IMR-90 (cell line): ENCODE measurements at regions not wholly inside any gene's neighbourhood (a gene's known extent, or its start where the extent isn't known, plus 50 kb on each side); places are given as distances from the start of the nearest gene placed in this dataset.

Experiments used
- ATAC-seq: fragments of 200-7000 bp; cut with Tn5 transposase; 2 replicates; pipeline ENCODE4 v1.9.1; 2020; ENCODE audit warnings: low read depth, mild to moderate bottlenecking, moderate library complexity
- BruUV-seq: library from RNA; stranded (reverse); fragments of 400-500 nt; replicated peaks from 2 replicates; lab custom pipeline; 2021; lab: Mats Ljungman, UMichigan
- CTCF ChIA-PET: fragments of 300-600 bp; formaldehyde crosslinking; extraction: SDS; loops from one replicate; lab custom pipeline; 2021; ENCODE audit warnings: antibody characterized with exemption; lab: Yijun Ruan, JAX
- POLR2A ChIA-PET: fragments of 300-600 bp; sonication (Branson Sonifier 250); formaldehyde crosslinking; loops from one replicate; lab custom pipeline; 2022; ENCODE audit warnings: antibody characterized with exemption; ENCODE audit not compliant: unreplicated experiment; lab: Charles Lee
- DNase-seq: peaks from one replicate; pipeline ENCODE4 v3.0.0; 2013
- H2AFZ ChIP-seq: replicated peaks from 2 replicates; pipeline ENCODE3; 2013; ENCODE audit warnings: low read length, mild to moderate bottlenecking; ENCODE audit not compliant: poor library complexity
- H2AK5ac ChIP-seq: 2 replicates; pipeline ENCODE4 v1.6.1; 2013; ENCODE audit warnings: low read depth, low read length, inconsistent platforms
- H2AK9ac ChIP-seq: replicated peaks from 2 replicates; pipeline ENCODE3; 2013; ENCODE audit warnings: mild to moderate bottlenecking, low read depth, low read length, moderate library complexity; ENCODE audit not compliant: poor library complexity
- H2BK120ac ChIP-seq: 2 replicates; pipeline ENCODE4 v1.6.1; 2013; ENCODE audit warnings: low read depth, low read length, inconsistent platforms
- H2BK15ac ChIP-seq: 3 replicates; pipeline ENCODE4 v1.6.1; 2013; ENCODE audit warnings: low read depth, low read length, inconsistent platforms
- H2BK20ac ChIP-seq: 2 replicates; pipeline ENCODE4 v1.6.1; 2013; ENCODE audit warnings: low read depth, mild to moderate bottlenecking, inconsistent platforms, low read length, moderate library complexity
- H2BK5ac ChIP-seq: 2 replicates; pipeline ENCODE4 v1.6.1; 2013; ENCODE audit warnings: mild to moderate bottlenecking, low read depth, low read length, inconsistent platforms; ENCODE audit not compliant: poor library complexity, severe bottlenecking
- H3K14ac ChIP-seq: replicated peaks from 2 replicates; pipeline ENCODE4 v1.6.1; 2013; ENCODE audit warnings: low read depth, low read length, inconsistent platforms
- H3K18ac ChIP-seq: 2 replicates; pipeline ENCODE4 v1.6.1; 2013; ENCODE audit warnings: low read depth, low read length, control low read depth
- H3K23ac ChIP-seq: 2 replicates; pipeline ENCODE4 v1.6.1; 2013; ENCODE audit warnings: low read depth, low read length, inconsistent platforms
- H3K27ac ChIP-seq: 2 replicates; pipeline ENCODE4 v1.5.1; 2013; ENCODE audit warnings: mild to moderate bottlenecking, control low read depth, low read length; ENCODE audit not compliant: insufficient read depth
- H3K27me3 ChIP-seq: 2 replicates; pipeline ENCODE4 v1.6.1; 2013; ENCODE audit warnings: low read length; ENCODE audit not compliant: control insufficient read depth, insufficient read depth
- H3K36me3 ChIP-seq: 2 replicates; pipeline ENCODE4 v1.6.1; 2013; ENCODE audit warnings: low read length, mixed read lengths; ENCODE audit not compliant: control insufficient read depth, insufficient read depth
- H3K4ac ChIP-seq: 2 replicates; pipeline ENCODE4 v1.6.1; 2013; ENCODE audit warnings: low read depth, low read length, inconsistent platforms
- H3K4me1 ChIP-seq: 2 replicates; pipeline ENCODE4 v1.6.1; 2013; ENCODE audit warnings: low read length, mixed read lengths; ENCODE audit not compliant: control insufficient read depth, insufficient read depth
- H3K4me2 ChIP-seq: 2 replicates; pipeline ENCODE4 v1.6.1; 2013; ENCODE audit warnings: low read depth, mild to moderate bottlenecking, control low read depth, low read length, moderate library complexity
- H3K4me3 ChIP-seq: 2 replicates; pipeline ENCODE4 v1.5.1; 2013; ENCODE audit warnings: low read depth, mild to moderate bottlenecking, control low read depth, low read length, moderate library complexity; ENCODE audit not compliant: insufficient read depth
- H3K56ac ChIP-seq: 2 replicates; pipeline ENCODE4 v1.6.1; 2013; ENCODE audit warnings: low read length, inconsistent platforms; ENCODE audit not compliant: insufficient read depth; ENCODE audit errors: extremely low read depth
- H3K79me1 ChIP-seq, 2 experiments: 2 replicates each; pipeline ENCODE4 v1.6.1; 2013; ENCODE audit warnings: low read length in 2 of 2, inconsistent platforms in 1 of 2, low read depth in 1 of 2
- H3K9ac ChIP-seq: 2 replicates; pipeline ENCODE4 v1.6.1; 2013; ENCODE audit warnings: low read depth, low read length, control low read depth
- H3K9me1 ChIP-seq: 2 replicates; pipeline ENCODE4 v1.6.1; 2013; ENCODE audit warnings: low read length, inconsistent platforms; ENCODE audit not compliant: insufficient read depth
- H3K9me3 ChIP-seq: 2 replicates; pipeline ENCODE4 v1.6.1; 2013; ENCODE audit warnings: low read length; ENCODE audit not compliant: control insufficient read depth, insufficient read depth
- H4K20me1 ChIP-seq: 2 replicates; pipeline ENCODE4 v1.6.1; 2013; ENCODE audit warnings: low read length, inconsistent platforms; ENCODE audit not compliant: insufficient read depth
- H4K5ac ChIP-seq: 2 replicates; pipeline ENCODE4 v1.6.1; 2013; ENCODE audit warnings: mild to moderate bottlenecking, low read depth, low read length, control low read depth
- H4K8ac ChIP-seq, 2 experiments: 2 replicates each; pipeline ENCODE4 v1.6.1; 2013; ENCODE audit warnings: low read depth in 2 of 2, low read length in 2 of 2, control low read depth in 1 of 2, inconsistent platforms in 1 of 2
- H4K91ac ChIP-seq: 2 replicates; pipeline ENCODE4 v1.6.1; 2013; ENCODE audit warnings: low read depth, low read length, inconsistent platforms; ENCODE audit not compliant: insufficient read depth
- BHLHE40 ChIP-seq: fragments of 150-350 bp; IDR thresholded peaks from 2 replicates; pipeline ENCODE4 v1.6.1; 2016; ENCODE audit warnings: mild to moderate bottlenecking, low read depth, low read length
- CEBPB ChIP-seq: IDR thresholded peaks from 2 replicates; pipeline ENCODE4 v1.6.1; 2012; ENCODE audit warnings: low read depth, low read length, improper control_type of control experiment
- CHD1 ChIP-seq: IDR thresholded peaks from 2 replicates; pipeline ENCODE4 v1.6.1; 2012; ENCODE audit warnings: low read depth, low read length, improper control_type of control experiment
- CTCF ChIP-seq: conservative IDR thresholded peaks from 2 replicates; pipeline ENCODE4 v1.5.1; 2012; ENCODE audit warnings: mild to moderate bottlenecking, low read depth, low read length, improper control_type of control experiment
- FOS ChIP-seq: fragments of 150-350 bp; IDR thresholded peaks from 2 replicates; pipeline ENCODE4 v1.6.1; 2016; ENCODE audit warnings: low read depth, low read length
- MAFK ChIP-seq: IDR thresholded peaks from 2 replicates; pipeline ENCODE4 v1.6.1; 2012; ENCODE audit warnings: low read depth, low read length, improper control_type of control experiment
- MAZ ChIP-seq: IDR thresholded peaks from 2 replicates; pipeline ENCODE4 v1.6.1; 2012; ENCODE audit warnings: low read depth, mild to moderate bottlenecking, low read length, improper control_type of control experiment, moderate library complexity, borderline replicate concordance
- MXI1 ChIP-seq: IDR thresholded peaks from 2 replicates; pipeline ENCODE4 v1.6.1; 2012; ENCODE audit warnings: low read depth, mild to moderate bottlenecking, low read length, moderate library complexity, borderline replicate concordance
- NFE2L2 ChIP-seq: fragments of 150-350 bp; IDR thresholded peaks from 2 replicates; pipeline ENCODE4 v1.6.1; 2016; ENCODE audit warnings: low read depth, mild to moderate bottlenecking, low read length
- POLR2A ChIP-seq: IDR thresholded peaks from 2 replicates; pipeline ENCODE4 v1.6.1; 2012; ENCODE audit warnings: mild to moderate bottlenecking, low read depth, low read length
- RAD21 ChIP-seq: IDR thresholded peaks from 2 replicates; pipeline ENCODE4 v1.6.1; 2012; ENCODE audit warnings: low read length, improper control_type of control experiment
- RCOR1 ChIP-seq: IDR thresholded peaks from 2 replicates; pipeline ENCODE4 v1.6.1; 2012; ENCODE audit warnings: mild to moderate bottlenecking, low read length, improper control_type of control experiment; ENCODE audit not compliant: insufficient replicate concordance
- RFX5 ChIP-seq: IDR thresholded peaks from 2 replicates; pipeline ENCODE4 v1.8.0; 2012; ENCODE audit warnings: low read depth, mild to moderate bottlenecking, low read length, moderate library complexity
- SMC3 ChIP-seq: fragments of 150-350 bp; IDR thresholded peaks from 2 replicates; pipeline ENCODE4 v1.6.1; 2016; ENCODE audit warnings: low read depth, mild to moderate bottlenecking, antibody characterized with exemption, low read length, moderate library complexity
- dilution Hi-C: fragments of 300-500 bp; cut with HindIII; formaldehyde crosslinking; loops from one replicate; pipeline ENCODE4 v1.14.3; 2018; ENCODE audit warnings: low sequenced_read_pairs; ENCODE audit not compliant: unreplicated experiment
- in situ Hi-C: fragments of 300-500 bp; cut with MboI; formaldehyde crosslinking; loops from 3 replicates; pipeline ENCODE4 v1.14.3; 2019; ENCODE audit warnings: low sequenced_read_pairs, inconsistent platforms, mixed read lengths
- intact Hi-C: fragments of 100-400 bp; cut with micrococcal nuclease; formaldehyde crosslinking; loops from 2 replicates; pipeline ENCODE4 v1.10.0; 2022
- TF ChIP-seq, protein P1 (sequence below): fragments of 150-350 bp; IDR thresholded peaks from 2 replicates; pipeline ENCODE4 v1.6.1; 2016; ENCODE audit warnings: low read depth, mild to moderate bottlenecking, low read length, moderate library complexity, borderline replicate concordance
- TF ChIP-seq, protein P2 (sequence below): fragments of 150-350 bp; IDR thresholded peaks from 2 replicates; pipeline ENCODE4 v1.6.1; 2017; ENCODE audit warnings: mild to moderate bottlenecking, antibody characterized with exemption, low read length, low read depth

DNA sequence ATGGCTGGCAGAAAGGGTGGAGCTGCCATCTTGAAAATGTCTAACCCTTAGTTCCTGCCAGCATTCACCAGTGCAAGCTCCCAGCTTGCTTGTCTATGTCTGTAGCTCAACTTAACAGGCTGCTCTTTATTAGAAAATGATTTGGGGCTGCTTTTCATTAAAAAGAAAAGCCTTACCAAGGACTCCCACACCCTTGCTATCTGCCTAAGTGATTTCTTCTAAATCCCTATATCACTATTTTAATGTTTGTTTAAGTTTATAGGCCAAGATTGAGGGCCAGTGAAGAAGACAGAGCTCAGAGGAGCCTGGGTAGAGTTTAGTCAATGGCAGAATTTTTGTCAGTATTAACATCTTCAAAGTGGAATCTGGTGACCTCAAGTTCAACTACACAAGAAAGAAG lies 336.8 kb upstream of the CHRM3 start:
- peaks cover 7% of the 10 kb centered on the region; the same call in 1 of the 2 replicates for H3K9me3 ChIP-seq
- no peaks in the 10 kb centered on the region for H3K79me1 ChIP-seq
- H3K18ac ChIP-seq = no peak overlapping the region
- no peak overlapping the region for H4K8ac ChIP-seq
- H3K4me1 ChIP-seq = no peaks in the 10 kb centered on the region
- H3K9ac ChIP-seq = no peak overlapping the region
- CTCF ChIA-PET = no interaction called here
- TF ChIP-seq POLR2A = no peak
- TF ChIP-seq FOS = no peak
- TF ChIP-seq MXI1 = no peak
- no peak for TF ChIP-seq BHLHE40
- TF ChIP-seq, protein P1, sequence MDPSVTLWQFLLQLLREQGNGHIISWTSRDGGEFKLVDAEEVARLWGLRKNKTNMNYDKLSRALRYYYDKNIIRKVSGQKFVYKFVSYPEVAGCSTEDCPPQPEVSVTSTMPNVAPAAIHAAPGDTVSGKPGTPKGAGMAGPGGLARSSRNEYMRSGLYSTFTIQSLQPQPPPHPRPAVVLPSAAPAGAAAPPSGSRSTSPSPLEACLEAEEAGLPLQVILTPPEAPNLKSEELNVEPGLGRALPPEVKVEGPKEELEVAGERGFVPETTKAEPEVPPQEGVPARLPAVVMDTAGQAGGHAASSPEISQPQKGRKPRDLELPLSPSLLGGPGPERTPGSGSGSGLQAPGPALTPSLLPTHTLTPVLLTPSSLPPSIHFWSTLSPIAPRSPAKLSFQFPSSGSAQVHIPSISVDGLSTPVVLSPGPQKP = no peak
- no peak for TF ChIP-seq MAZ
- no peak for TF ChIP-seq NFE2L2
- no peak for TF ChIP-seq CTCF
- TF ChIP-seq SMC3 = no peak
- no peak for TF ChIP-seq MAFK
- TF ChIP-seq RFX5 = no peak
- no peak for TF ChIP-seq RCOR1
- TF ChIP-seq, protein P2, sequence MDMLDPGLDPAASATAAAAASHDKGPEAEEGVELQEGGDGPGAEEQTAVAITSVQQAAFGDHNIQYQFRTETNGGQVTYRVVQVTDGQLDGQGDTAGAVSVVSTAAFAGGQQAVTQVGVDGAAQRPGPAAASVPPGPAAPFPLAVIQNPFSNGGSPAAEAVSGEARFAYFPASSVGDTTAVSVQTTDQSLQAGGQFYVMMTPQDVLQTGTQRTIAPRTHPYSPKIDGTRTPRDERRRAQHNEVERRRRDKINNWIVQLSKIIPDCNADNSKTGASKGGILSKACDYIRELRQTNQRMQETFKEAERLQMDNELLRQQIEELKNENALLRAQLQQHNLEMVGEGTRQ = no peak
- TF ChIP-seq RAD21 = no peak
- TF ChIP-seq CEBPB = no peak
- no peak for TF ChIP-seq CHD1
- no peaks in the 10 kb centered on the region for H4K20me1 ChIP-seq
- in situ Hi-C loops = no loop called here
- H3K14ac ChIP-seq = no peak overlapping the region
- intact Hi-C loops = no loop called here
- no peak overlapping the region for H2BK5ac ChIP-seq
- no peak overlapping the region for H3K23ac ChIP-seq
- H2BK120ac ChIP-seq = no peak overlapping the region
- dilution Hi-C loops = no loop called here
- H2AK9ac ChIP-seq = no peak overlapping the region
- H3K27me3 ChIP-seq = no peaks in the 10 kb centered on the region
- no peaks in the 10 kb centered on the region for H3K9me1 ChIP-seq
- no peak overlapping the region for H4K5ac ChIP-seq
- H3K36me3 ChIP-seq = no peaks in the 10 kb centered on the region
- H2AK5ac ChIP-seq = no peak overlapping the region
- no peak overlapping the region for H3K4me3 ChIP-seq
- H4K91ac ChIP-seq = no peak overlapping the region
- no peak overlapping the region for H3K27ac ChIP-seq
- H3K4ac ChIP-seq = no peak overlapping the region
- DNase-seq (no peak), ATAC-seq (no peak)
- H2BK15ac ChIP-seq = no peak overlapping the region
- H2BK20ac ChIP-seq = no peak overlapping the region
- no peak overlapping the region for H3K56ac ChIP-seq
- no peak overlapping the region for H2AFZ ChIP-seq
- POLR2A ChIA-PET = no interaction called here
- no TSS peak for BruUV-seq
- H3K4me2 ChIP-seq = no peak overlapping the region
